CD4-positive, alpha-beta T cell treated with Interferon gamma for 1 hour (primary cell): ENCODE measurements at regions not wholly inside any gene's neighbourhood (a gene's known extent, or its start where the extent isn't known, plus 50 kb on each side); places are given as distances from the start of the nearest gene placed in this dataset.

ENCODE experiments used
- DNase-seq: peaks from one replicate; pipeline ENCODE4 v3.0.0-alpha.2; 2020

DNA sequence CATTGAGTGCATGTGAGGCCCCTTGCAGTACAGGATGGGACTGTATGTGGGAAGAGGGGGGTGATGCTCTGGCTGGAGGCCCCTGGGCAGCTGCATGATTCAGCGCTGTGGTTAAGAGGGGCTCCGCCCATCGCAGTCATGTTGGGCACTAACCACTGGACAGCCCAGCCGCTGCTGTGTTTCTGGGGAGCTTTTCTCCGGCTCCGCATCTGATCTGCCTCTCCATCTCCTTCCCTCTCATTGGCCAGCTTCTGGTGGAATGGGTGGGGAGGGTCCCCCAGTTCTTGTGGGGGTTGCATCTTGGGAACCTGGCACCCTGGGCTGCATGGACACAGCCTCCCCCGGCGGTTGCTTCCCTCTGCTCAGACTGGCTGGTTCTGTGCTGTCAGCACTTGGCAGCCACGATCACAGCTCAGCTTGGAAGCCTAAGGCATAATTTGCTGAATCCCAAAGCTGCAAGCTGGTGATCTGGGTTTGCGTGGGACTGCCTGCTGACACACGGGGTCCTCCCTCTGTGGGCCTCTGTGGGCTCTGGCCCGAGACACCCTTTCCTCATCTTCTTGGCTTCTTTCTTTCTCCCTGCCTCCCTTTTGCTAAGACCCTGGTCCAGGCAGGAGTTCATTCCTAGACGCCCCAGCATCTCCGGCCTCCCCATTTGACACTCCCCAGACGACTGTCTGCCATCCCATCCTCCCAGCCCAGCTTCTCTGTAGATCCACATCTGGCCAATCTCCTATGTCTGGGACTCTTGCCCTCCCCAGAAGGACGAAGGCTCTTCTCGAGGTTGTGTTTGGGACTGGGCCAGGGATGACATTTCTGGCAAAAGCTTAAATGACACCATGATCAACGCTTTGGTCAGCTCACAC is 168.3 kb downstream of the SEC14L1 start:
- peak; percentile 16 for DNase-seq

DNA sequence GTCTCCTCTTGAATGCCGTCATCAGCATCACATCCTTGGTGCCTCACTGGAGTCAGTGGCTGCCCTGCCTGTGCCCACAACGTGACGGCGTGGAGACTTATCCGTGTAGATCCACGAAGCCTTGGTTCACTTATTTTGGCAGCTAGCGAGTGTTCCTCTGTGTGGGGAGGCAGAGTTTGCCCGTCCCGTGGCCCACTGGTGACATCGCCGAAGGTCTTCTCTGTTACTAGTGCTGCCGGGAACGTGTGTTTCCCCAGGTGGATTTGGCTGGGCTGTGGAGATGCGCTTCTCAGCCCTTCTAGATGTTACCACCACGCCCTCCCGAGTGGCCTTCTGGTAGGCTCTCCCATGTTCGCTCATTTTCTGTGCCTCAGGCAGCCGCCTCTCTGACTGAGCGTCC is 169.6 kb downstream of the SEC14L1 start:
- DNase-seq, result no peak

DNA sequence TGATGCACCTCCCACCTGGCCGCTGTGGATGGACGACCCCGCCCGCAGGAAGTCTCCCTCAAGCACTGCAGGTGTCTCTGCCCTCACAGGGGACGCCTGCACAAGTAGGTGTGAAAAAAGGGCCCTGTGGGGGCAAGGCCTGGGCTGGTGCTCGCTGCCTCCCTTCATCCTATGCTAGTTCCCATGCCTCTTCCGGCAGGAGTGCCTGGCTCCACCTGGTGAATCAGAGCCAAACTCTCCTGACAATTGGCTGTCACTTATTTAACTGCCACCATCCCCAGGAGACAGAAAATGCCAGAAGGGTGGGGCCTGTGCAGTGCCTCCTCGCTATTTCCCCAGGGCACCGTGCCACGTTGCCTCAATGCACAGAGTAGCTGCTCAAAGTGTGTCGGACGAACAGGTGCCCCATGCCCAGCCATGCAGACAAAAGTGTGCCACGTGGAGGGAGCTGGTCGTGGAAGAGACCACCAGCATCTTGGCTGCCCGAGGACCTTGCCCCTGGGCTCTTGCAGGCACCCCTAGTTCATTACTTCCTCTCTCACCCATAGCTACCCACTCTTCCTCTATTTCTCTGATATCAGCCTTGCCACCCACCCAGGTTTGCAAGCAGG is 170.7 kb downstream of the SEC14L1 start:
- DNase-seq, result no peak

DNA sequence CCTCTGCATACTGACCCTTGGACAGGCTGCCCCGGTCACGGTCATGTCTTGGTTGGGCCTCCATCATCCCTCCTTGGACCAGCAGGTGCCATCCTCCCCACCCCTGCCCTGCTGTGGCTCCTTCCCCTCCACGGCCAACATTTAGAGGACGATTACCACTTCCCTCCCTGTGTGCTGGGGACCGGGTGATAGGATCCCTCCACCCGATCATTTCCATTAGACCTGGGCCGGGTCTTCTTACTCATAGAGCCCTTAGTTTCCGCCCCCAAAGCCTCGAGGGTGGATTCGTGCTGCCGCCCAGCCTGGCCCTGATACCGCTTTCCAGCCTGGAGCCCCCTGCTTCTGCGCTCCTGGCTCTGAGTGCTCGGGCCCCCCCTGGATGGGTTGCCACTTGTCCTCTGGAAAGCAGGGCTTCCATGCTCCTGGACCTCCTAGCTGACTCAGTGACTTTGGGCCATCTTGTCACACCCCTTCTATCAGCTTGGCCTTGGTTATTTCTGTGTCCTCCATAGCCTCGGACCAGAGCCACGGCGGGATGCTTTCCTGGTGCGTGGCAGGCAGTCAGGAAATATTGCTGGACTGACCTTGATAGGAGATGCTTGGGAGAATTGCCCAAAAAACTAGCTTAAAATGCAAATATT is 171.4 kb downstream of the SEC14L1 start:
- no peak for DNase-seq

DNA sequence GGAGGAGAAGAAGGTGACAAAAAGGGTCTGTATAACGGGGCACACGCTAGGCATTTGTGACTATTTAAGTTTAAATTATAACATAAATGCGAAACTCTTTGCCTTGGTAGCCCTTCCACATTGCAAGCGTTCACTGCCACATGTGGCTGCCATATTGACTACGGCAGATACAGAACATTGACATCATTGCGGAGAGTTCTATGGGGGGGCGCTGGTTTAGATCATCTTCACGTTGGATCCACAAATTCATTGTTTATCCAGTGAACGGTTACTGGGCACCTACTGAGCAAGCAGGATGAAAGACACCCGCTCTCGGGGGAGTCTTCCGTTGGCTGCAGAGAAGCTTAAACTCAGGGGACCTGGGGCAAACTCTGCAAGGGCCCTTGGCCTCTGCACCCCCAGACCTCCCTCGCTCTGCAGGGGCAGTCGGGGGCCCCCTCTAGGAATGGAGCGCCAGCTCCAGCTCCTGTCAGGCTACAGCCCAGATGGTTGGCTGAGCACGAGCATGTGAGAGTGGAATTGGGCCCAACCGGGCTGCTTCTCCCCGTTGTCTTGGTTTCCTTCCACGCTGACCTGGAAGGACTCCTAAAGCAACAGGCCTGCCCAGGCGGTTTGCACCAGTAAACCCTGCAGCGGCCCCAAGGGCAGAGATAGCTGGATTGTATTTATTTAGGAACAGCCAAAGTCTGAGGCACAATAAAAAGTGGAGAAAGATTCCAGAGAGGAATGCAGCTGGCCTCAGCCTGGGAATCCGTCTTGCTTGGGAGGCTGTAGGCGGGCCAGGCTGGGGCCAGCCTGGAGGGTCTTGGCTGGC is 172.2 kb downstream of the SEC14L1 start:
- no peak for DNase-seq

DNA sequence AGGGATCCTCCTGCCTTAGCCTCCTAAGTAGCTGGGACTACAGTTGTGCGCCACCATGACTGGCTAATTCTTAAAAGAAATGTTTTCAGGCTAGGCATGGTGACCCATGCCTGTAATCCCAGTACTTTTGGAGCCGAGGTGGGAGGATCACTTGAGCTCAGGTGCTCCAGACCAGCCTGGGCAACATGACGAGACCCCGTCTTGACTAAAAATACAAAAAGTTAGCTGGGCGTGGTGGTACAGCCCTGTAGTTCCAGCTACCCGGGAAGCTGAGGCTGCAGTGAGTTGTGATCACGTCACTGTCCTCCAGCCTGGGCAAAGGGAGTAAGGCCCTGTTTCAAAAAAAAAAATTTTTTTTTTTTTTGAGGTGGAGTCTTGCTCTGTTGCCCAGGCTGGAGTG is 173.1 kb downstream of the SEC14L1 start:
- DNase-seq, result no peak

DNA sequence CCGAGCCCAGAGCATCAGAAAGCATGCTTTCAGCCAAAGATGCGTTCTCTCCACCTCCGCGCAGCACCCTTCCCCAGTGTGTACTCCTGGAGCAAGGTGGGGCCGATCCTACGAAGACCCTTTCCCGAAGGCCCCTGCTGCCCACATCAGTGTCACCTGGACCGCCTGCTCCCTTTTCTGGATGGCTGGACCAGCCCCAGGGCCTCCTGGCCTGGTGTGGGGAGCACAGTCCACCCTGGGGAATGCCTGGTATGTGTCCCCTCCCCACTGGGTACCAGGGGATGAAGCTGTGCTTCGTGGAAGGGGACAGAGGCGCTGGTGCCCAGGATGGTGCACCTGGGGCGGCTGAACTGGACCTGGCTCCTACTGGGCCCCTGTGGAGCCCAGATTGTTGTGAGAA is 173.8 kb downstream of the SEC14L1 start:
- DNase-seq, result no peak

DNA sequence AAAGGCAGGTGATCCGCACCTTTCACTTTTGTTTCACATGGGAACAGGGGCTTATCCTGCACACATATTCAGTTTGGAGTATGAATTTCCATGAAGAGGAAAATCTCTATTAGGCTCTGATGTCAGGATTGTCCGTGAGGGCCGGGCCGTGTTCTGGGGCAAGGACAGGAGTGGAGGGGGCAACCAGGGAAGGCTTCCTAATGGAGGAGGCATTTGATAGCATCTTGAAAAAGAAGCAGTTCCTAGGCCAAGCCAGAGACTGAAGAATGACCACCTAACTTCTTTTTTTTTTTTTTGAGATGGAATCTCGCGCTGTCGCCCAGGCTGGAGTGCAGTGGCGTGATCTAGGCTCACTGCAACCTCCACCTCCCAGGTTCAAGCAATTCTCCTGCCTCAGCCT is 174.2 kb downstream of the SEC14L1 start:
- no peak for DNase-seq

DNA sequence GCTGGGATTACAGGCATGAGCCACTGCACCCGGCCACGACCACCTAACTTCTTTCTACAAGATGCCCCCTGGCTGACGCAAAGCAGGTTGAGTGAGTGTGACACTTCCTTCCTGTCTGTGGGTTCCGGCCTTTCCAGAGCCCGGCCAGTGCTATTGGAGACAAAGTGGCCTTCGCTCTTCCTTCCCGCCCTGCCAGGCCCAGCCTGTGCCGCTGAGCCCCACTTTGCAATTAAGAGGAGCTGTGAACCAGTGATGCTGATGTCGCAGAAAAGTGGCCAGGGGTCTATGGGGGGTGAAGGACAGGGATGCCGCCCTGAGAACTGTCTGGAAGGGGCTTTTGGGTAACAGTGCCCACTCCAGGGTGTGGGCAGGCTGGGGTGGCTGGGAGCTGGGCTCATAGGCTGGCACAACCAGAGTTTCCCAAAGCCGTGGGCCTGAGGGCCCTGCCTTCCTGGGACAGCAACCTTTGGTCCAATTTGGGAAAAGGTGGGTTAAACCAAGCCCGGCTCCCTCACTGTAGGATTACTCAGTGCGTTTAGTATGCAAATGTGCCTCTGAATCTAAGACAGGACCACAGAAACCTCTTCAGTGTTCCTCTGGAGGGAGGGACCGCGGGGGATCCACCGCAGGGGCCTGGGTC is 174.9 kb downstream of the SEC14L1 start:
- DNase-seq, result no peak

DNA sequence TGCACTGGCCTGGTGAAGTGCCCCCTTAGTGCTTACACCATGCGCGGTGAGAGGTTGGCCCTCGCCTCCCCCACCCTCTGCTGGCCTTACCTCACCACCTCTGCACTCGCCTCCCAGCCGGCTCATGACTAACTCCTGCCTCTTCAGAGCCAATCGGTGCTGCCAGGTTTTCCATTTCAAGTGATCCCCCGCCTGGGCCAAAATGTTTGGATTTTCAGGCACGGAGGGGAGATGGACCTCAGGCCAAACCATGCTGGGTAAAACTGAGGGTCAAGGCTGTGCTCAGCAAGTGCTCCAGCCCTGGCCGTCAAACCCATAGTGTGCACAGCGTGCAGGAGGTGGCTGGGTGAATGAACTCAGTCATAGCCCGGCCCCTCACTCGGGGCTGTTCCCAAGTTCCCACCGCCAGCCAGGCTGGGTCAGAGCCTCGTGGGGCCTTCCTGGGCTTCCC is 175.4 kb downstream of the SEC14L1 start:
- no peak for DNase-seq

DNA sequence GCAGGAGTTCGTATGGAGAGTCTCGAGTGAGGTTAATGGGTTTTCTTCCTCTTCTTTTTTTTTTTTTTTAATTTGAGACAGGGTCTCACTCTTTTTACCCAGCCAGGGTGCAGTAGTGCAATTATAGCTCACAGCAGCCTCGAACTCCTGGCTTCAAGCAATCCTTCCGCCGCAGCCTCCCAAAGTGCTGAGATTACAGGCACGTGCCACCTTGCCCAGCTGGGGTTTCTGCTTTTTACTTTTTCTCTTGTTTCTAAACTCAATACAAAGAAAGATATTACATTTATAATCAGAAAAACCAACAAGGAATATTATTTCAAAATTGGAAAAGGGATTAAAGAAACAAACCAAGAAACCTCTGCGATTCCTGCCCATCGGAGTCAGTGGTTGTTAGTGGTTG is 175.9 kb downstream of the SEC14L1 start:
- DNase-seq, result no peak

DNA sequence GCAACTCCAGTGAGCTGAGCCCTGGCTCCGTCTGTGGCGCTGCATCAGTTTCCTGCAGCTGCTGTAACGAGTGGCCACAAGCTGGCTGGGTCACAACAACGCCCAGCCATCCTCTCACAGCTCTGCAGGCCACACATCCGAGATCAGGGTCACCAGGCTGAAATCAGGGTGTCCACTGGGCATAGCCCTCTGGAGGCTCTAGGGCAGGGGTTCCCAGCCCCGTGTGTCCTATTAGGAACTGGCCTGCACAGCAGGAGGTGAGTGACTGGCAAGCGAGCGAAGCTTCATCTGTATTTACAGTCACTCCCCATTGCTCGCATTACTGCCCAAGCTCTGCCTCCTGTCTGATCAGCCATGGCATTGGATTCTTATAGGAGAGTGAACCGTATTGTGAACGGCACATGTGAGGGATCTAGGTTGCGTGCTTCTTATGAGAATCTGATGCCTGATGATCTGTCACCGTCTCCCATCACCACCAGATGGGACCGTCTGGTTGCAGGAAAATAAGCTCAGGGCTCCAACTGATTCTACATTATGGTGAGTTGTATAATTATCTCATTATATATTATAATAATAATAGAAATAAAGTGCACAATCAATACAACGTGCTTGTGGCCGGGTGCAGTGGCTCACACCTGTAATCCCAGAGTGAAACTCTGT is 176.5 kb downstream of the SEC14L1 start:
- no peak for DNase-seq

DNA sequence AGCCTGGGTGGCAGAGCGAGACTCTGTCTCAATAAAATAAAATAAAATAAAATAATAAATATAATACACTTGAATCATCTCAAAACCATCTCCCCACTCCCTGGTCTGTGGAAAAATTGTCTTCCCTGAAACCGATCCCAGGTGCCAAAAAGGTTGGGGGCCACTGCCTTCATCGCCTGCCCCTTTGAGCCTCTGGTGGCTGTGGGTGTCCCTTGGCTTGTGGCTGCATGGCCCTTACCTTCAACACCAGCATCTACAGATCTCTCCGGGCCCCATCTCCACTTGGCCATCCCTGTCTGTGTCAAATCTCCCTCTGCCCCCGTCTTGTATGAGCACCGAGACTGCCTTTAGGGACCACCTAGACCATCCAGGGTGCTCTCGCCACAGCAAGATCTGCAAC is 177.3 kb downstream of the SEC14L1 start:
- DNase-seq, result no peak

DNA sequence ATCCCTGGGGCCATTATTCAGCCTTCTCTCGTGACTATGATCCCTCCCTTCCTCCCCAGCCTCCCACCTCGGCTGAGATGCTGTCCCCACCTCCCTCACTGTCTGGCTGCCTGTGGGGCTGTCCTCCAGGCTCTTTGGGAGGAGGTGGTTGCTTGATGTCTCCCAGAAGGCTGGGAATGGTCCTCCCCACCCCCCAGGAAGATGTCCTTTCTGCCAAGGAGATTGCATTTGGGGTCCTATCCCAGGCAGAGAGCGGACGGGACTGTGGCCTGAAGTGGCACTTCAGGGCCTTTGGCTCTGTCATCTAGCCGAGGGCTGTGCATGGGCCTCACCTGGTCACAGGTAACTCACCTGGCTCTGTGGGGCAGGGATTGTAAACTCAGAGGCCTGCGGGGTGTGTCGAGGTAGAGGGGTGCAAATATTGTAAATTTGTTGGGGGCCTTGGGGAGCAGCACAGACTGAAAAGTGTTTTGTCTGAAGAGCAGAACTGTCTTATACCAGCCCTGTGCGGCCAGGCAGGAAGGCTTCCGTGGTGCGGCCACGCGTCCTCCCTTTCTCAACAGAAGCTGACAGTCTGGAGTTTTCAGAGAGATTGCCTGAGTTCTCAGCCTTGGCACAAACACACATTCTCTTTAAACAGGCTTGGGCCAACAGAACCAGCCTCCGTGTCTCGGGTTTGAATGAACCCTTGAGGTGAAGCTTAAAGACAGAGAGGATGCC is 177.9 kb downstream of the SEC14L1 start:
- DNase-seq, result no peak

DNA sequence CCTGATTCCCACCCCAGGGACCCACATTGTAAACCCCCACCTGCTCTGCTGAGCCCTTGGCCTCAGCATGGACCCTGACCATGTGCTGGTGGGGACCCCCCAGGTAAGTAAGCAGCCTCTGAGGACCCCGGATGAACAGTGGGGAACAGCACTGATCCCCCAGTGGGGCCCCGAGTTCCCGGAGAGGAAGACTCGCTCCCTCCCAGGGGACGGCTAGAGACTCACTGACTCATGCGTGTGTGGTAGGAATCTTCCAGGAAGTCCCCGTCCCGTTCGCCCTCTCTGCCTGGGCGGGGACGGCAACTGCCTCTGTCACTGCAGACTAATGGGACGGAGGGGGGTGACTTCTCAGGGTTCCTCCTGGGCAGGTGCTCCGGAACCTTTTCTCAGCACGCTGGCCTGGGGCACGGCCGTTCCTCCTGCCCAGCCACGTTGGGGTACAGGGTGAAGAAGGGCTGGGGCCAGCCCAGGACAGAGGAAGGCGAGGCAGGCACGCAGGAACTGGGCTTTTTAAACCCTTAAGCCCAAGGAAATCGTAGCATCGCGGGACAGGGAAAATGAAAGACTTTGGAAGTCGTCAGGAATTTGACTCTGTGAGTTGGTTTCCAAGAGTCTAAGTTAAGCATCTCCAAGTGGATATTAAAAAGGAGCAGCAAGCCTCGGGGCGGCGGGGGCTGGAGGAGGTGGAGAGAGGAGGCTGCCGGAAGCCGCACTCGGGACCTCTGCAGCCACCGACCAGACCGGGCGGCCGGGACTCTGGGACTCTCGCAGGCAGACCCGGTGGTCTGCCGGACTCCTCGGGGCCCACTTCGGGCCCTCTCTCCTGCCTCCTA is 178.7 kb downstream of the SEC14L1 start:
- DNase-seq, result peak; percentile 72

DNA sequence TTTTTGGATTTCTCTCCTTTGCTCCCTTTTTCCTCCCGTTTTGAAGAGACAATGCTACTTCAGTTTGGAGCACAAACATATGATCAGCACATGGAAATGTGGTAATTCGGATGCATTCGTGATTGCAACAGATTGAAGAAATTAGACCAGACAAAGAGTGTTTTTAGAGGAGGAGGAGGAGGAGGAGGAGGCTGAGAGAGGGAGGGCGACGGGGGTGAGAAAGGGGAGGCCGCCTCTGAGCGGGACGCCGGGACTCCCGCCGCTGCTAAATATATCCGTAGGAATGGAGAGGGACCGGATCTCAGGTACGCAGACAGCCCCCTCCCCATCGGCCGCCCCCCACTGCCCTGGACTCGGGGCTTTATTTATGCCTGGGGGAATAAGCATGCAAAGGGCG is 179.3 kb downstream of the SEC14L1 start:
- DNase-seq, result no peak

DNA sequence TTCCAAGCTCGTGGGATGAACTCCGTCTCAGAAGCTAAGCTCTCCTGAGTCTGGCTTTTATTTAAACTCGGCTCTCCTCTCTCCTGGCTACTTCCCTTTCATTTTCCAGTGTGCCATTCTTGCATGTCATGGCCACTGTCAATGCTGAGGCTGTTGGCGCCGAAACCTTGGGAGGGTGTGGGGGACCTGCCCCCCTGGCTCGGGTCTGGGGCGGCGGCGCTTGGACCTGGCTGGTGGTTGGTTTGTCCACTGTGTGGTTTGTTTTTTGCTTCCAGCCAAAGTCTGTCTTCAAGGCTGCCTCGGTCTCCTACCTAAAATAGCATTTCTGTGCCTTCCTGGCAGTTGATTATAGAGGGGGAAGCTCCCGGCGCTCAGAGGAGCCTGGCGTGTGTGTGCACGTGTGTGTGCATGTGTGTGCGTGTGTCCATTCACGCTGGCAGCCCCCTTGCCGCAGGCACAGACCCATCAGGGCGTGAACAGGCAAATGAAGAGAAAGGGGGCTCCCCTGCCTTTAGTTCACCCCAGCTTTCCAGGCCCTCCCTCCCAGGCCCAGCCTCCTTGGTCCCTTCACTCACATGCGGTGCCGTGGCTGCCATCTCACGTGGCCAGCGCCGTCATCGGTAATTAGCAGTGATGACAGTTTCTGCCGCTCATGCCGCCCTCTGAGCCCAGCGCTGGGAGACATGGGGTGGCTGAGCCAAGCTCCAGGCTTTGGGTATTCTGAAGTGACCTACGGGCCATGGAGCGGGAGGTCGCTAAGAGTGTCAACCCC is 179.9 kb downstream of the SEC14L1 start:
- peak; percentile 51 for DNase-seq

DNA sequence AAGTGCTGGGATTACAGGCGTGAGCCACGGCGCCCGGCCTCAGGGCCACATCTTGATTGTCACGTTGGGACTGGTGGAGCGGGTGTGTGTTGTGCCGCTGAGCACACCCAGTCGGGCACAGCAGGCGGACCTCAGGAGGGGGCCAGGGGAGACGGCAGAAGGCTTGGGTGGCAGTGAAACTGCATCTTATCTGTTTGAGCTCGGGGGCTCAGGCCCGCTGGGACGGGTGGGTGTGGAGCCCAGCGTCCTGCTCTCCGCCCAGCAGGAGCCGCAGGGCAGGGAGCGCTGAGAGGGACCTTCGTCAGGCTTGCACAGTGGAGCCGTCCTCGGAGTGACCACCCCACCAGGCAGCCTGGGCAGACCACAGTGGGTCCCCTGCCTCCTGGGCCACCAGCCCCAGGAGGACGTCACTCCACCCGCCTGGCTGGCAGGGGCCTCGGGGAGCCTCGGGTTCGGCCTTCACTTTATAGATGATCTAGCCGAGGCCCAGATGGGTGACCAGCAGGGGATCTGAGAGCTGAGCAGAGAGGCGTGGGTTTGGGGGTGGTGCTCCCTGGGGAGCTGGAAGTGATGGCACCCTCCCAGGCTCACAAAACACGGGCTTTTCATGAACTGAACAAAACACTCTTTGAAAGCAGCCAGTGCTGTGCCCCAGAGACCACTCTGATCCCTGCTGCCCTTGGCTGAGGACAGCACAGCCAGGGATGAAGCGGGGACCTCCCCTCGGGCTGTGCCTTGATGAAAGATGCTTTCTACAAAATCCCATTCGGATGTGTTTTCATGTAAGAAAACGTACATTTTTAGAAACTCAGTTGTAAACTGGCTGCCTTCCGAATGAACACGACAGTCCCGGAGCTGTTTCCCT is 181.1 kb downstream of the SEC14L1 start:
- no peak for DNase-seq
